ENCODE measurements at regions not wholly inside any gene's neighbourhood (a gene's known extent, or its start where the extent isn't known, plus 50 kb on each side); places are given as distances from the start of the nearest gene placed in this dataset.

DNA sequence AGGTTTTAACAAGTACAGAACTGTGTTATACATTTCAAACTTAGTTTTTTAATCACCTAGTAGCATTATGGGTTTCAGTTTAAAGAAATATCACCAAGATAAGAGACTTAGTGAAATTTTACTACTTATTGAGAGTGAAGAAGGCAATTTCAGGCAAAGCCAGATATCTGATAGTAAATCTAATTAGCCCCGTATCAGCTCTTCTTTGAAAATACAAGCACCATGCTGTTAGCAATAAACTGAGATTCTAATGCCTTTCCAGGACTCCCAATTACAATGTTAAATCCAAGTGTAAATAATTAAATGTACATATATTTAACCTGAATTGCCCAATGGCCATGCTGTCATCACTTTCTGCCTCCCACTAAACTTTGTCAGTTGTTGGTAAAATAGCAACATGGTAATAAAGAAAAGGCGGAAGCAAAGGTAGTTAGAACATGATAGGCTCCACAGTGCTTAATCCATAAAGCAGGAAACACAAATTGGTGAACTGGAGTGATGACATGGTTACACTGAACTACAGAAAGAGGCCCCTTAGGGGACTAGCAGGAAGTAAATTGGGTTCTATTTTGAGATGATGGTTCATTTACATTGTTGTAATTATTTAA is 646.1 kb downstream of the C12orf50 start:
- POLR2A ChIA-PET, result no interaction called here
- DNase-seq (ENCODE audit: extremely low spot score), result no peak
- TF ChIP-seq, protein P1, sequence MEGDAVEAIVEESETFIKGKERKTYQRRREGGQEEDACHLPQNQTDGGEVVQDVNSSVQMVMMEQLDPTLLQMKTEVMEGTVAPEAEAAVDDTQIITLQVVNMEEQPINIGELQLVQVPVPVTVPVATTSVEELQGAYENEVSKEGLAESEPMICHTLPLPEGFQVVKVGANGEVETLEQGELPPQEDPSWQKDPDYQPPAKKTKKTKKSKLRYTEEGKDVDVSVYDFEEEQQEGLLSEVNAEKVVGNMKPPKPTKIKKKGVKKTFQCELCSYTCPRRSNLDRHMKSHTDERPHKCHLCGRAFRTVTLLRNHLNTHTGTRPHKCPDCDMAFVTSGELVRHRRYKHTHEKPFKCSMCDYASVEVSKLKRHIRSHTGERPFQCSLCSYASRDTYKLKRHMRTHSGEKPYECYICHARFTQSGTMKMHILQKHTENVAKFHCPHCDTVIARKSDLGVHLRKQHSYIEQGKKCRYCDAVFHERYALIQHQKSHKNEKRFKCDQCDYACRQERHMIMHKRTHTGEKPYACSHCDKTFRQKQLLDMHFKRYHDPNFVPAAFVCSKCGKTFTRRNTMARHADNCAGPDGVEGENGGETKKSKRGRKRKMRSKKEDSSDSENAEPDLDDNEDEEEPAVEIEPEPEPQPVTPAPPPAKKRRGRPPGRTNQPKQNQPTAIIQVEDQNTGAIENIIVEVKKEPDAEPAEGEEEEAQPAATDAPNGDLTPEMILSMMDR (IDR thresholded peaks at IDR 0.05; ENCODE audit: control extremely low read depth, extremely low read depth, low read depth, missing control alignments), result no peak
- CTCF ChIA-PET, result no interaction called here

DNA sequence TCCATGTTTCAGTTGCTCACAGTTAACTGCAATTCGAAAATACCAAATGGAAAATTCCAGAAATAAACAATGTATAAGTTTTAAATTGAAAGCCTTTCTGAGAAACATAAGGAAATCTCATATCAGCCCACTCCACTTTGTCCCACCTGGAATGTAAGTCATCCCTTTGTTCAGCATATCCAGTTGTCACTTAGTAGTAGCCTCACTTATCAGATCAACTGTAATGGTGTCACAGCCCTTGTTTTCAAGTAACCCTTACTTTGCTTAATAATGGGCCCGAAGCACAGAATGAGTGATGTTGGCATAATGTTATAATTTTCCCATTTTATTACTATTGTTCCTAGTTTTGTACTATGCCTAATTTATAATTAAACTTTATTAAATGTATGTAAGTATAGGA is 646.8 kb downstream of the C12orf50 start:
- ChIA-PET CTCF (no interaction called here), POLR2A (no interaction called here)
- TF ChIP-seq, protein P1 (IDR thresholded peaks at IDR 0.05; ENCODE audit: control extremely low read depth, extremely low read depth, low read depth, missing control alignments), result no peak
- DNase-seq (ENCODE audit: extremely low spot score), result no peak

DNA sequence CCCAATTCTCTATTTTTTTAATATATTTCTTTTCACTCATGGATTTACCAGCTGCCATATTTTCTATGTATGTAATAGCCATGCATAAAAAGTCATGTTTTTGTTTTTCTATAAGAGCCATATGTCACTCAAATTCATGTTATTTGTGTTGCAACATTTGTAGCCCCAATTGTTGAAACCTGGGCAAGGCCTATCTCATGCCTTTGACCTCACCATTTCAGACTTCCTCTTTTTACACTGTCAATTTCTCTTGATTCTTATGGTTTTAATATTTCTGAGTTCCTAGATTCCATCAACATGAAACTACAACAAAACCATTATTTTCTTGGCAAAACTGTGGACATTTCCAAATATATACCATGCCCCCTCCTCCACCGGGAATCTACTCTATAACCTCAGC is 647.5 kb downstream of the C12orf50 start:
- TF ChIP-seq, protein P1 (IDR thresholded peaks at IDR 0.05; ENCODE audit: control extremely low read depth, extremely low read depth, low read depth, missing control alignments), result no peak
- DNase-seq (ENCODE audit: extremely low spot score), result no peak
- CTCF ChIA-PET, result no interaction called here
- POLR2A ChIA-PET, result no interaction called here

DNA sequence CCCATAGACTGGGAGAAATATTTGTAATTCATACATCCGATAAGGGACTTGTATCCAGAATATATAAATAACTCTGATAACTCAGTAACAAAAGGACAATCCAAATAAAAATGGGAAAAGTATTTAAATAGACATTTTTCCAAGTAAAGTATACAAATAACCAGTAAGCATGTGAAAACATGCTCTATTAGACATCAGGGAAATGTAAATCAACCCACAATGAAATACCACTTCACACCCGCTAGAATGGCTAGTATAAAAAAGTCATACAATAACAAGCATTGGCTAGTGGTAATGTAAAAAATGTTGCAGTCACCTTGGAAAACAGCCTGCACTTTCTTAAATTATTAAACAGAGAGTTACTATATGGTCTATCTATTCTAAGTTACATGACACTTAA is 650.7 kb downstream of the C12orf50 start:
- no peak for DNase-seq (ENCODE audit: extremely low spot score)
- TF ChIP-seq, protein P1 (IDR thresholded peaks at IDR 0.05; ENCODE audit: control extremely low read depth, extremely low read depth, low read depth, missing control alignments), result no peak
- ChIA-PET POLR2A (no interaction called here), CTCF (no interaction called here)

DNA sequence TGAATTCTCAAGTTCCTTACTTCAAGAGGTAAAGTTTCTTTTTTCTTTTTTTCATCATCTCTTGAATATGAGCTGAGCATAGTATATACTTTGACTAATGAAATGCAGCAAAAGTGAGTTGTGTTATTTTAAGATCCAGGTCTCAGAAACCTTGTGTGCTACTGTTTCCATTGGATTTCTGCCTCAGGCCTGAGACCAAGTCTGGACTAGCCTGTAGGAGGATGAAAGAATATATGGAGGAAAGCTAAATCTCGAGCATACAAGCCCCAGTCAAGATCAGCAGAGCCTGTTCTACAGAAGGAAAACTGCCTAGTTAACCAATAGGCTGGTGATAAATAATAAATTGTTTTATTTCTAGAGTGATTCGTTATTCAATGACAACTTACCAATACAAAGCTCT is 652.5 kb downstream of the C12orf50 start:
- no peak for DNase-seq (ENCODE audit: extremely low spot score)
- ChIA-PET POLR2A (no interaction called here), CTCF (interaction anchor here (1.2 to 1.6 kb wide), 2 partner anchors 11 to 16 kb away, joined by 3 to 6 read pairs; no protein-coding TSS in a partner anchor)
- TF ChIP-seq, protein P1 (IDR thresholded peaks at IDR 0.05; ENCODE audit: control extremely low read depth, extremely low read depth, low read depth, missing control alignments), result no peak

DNA sequence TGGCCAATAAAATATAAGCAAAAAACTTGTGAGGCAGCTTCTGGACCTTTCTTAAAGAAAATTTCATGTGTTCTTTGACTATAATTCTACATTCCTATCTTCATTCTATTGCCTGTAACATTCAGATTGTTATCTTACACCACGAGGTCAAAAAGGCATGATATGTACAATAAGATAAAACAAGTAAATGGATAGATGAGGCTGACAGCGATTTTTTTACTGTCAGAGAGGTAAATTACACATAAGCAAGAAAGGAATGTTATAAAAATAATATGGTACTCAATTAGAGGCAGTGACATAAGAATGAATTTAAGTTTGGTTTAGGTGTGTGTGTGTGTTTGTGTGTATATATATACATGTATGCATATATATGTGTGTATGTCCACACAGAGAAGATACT is 660.0 kb downstream of the C12orf50 start:
- ChIA-PET CTCF (interaction anchor here (0.9 kb wide), 1 partner anchor 15 kb away, joined by 3 read pairs; no protein-coding TSS in a partner anchor), POLR2A (no interaction called here)
- DNase-seq (ENCODE audit: extremely low spot score), result no peak
- TF ChIP-seq, protein P1 (IDR thresholded peaks at IDR 0.05; ENCODE audit: control extremely low read depth, extremely low read depth, low read depth, missing control alignments), result no peak
